IMR-90 (cell line): ENCODE measurements at regions not wholly inside any gene's neighbourhood (a gene's known extent, or its start where the extent isn't known, plus 50 kb on each side); places are given as distances from the start of the nearest gene placed in this dataset.

Experiments used
- ATAC-seq: fragments of 200-7000 bp; cut with Tn5 transposase; 2 replicates; pipeline ENCODE4 v1.9.1; 2020; ENCODE audit warnings: low read depth, mild to moderate bottlenecking, moderate library complexity
- BruUV-seq: library from RNA; stranded (reverse); fragments of 400-500 nt; replicated peaks from 2 replicates; lab custom pipeline; 2021; lab: Mats Ljungman, UMichigan
- CTCF ChIA-PET: fragments of 300-600 bp; formaldehyde crosslinking; extraction: SDS; loops from one replicate; lab custom pipeline; 2021; ENCODE audit warnings: antibody characterized with exemption; lab: Yijun Ruan, JAX
- POLR2A ChIA-PET: fragments of 300-600 bp; sonication (Branson Sonifier 250); formaldehyde crosslinking; loops from one replicate; lab custom pipeline; 2022; ENCODE audit warnings: antibody characterized with exemption; ENCODE audit not compliant: unreplicated experiment; lab: Charles Lee
- DNase-seq: peaks from one replicate; pipeline ENCODE4 v3.0.0; 2013
- H2AFZ ChIP-seq: replicated peaks from 2 replicates; pipeline ENCODE3; 2013; ENCODE audit warnings: low read length, mild to moderate bottlenecking; ENCODE audit not compliant: poor library complexity
- H2AK5ac ChIP-seq: 2 replicates; pipeline ENCODE4 v1.6.1; 2013; ENCODE audit warnings: low read depth, low read length, inconsistent platforms
- H2AK9ac ChIP-seq: replicated peaks from 2 replicates; pipeline ENCODE3; 2013; ENCODE audit warnings: mild to moderate bottlenecking, low read depth, low read length, moderate library complexity; ENCODE audit not compliant: poor library complexity
- H2BK120ac ChIP-seq: 2 replicates; pipeline ENCODE4 v1.6.1; 2013; ENCODE audit warnings: low read depth, low read length, inconsistent platforms
- H2BK15ac ChIP-seq: 3 replicates; pipeline ENCODE4 v1.6.1; 2013; ENCODE audit warnings: low read depth, low read length, inconsistent platforms
- H2BK20ac ChIP-seq: 2 replicates; pipeline ENCODE4 v1.6.1; 2013; ENCODE audit warnings: low read depth, mild to moderate bottlenecking, inconsistent platforms, low read length, moderate library complexity
- H2BK5ac ChIP-seq: 2 replicates; pipeline ENCODE4 v1.6.1; 2013; ENCODE audit warnings: mild to moderate bottlenecking, low read depth, low read length, inconsistent platforms; ENCODE audit not compliant: poor library complexity, severe bottlenecking
- H3K14ac ChIP-seq: replicated peaks from 2 replicates; pipeline ENCODE4 v1.6.1; 2013; ENCODE audit warnings: low read depth, low read length, inconsistent platforms
- H3K18ac ChIP-seq: 2 replicates; pipeline ENCODE4 v1.6.1; 2013; ENCODE audit warnings: low read depth, low read length, control low read depth
- H3K23ac ChIP-seq: 2 replicates; pipeline ENCODE4 v1.6.1; 2013; ENCODE audit warnings: low read depth, low read length, inconsistent platforms
- H3K27ac ChIP-seq: 2 replicates; pipeline ENCODE4 v1.5.1; 2013; ENCODE audit warnings: mild to moderate bottlenecking, control low read depth, low read length; ENCODE audit not compliant: insufficient read depth
- H3K27me3 ChIP-seq: 2 replicates; pipeline ENCODE4 v1.6.1; 2013; ENCODE audit warnings: low read length; ENCODE audit not compliant: control insufficient read depth, insufficient read depth
- H3K36me3 ChIP-seq: 2 replicates; pipeline ENCODE4 v1.6.1; 2013; ENCODE audit warnings: low read length, mixed read lengths; ENCODE audit not compliant: control insufficient read depth, insufficient read depth
- H3K4ac ChIP-seq: 2 replicates; pipeline ENCODE4 v1.6.1; 2013; ENCODE audit warnings: low read depth, low read length, inconsistent platforms
- H3K4me1 ChIP-seq: 2 replicates; pipeline ENCODE4 v1.6.1; 2013; ENCODE audit warnings: low read length, mixed read lengths; ENCODE audit not compliant: control insufficient read depth, insufficient read depth
- H3K4me2 ChIP-seq: 2 replicates; pipeline ENCODE4 v1.6.1; 2013; ENCODE audit warnings: low read depth, mild to moderate bottlenecking, control low read depth, low read length, moderate library complexity
- H3K4me3 ChIP-seq: 2 replicates; pipeline ENCODE4 v1.5.1; 2013; ENCODE audit warnings: low read depth, mild to moderate bottlenecking, control low read depth, low read length, moderate library complexity; ENCODE audit not compliant: insufficient read depth
- H3K56ac ChIP-seq: 2 replicates; pipeline ENCODE4 v1.6.1; 2013; ENCODE audit warnings: low read length, inconsistent platforms; ENCODE audit not compliant: insufficient read depth; ENCODE audit errors: extremely low read depth
- H3K79me1 ChIP-seq, 2 experiments: 2 replicates each; pipeline ENCODE4 v1.6.1; 2013; ENCODE audit warnings: low read length in 2 of 2, inconsistent platforms in 1 of 2, low read depth in 1 of 2
- H3K9ac ChIP-seq: 2 replicates; pipeline ENCODE4 v1.6.1; 2013; ENCODE audit warnings: low read depth, low read length, control low read depth
- H3K9me1 ChIP-seq: 2 replicates; pipeline ENCODE4 v1.6.1; 2013; ENCODE audit warnings: low read length, inconsistent platforms; ENCODE audit not compliant: insufficient read depth
- H3K9me3 ChIP-seq: 2 replicates; pipeline ENCODE4 v1.6.1; 2013; ENCODE audit warnings: low read length; ENCODE audit not compliant: control insufficient read depth, insufficient read depth
- H4K20me1 ChIP-seq: 2 replicates; pipeline ENCODE4 v1.6.1; 2013; ENCODE audit warnings: low read length, inconsistent platforms; ENCODE audit not compliant: insufficient read depth
- H4K5ac ChIP-seq: 2 replicates; pipeline ENCODE4 v1.6.1; 2013; ENCODE audit warnings: mild to moderate bottlenecking, low read depth, low read length, control low read depth
- H4K8ac ChIP-seq, 2 experiments: 2 replicates each; pipeline ENCODE4 v1.6.1; 2013; ENCODE audit warnings: low read depth in 2 of 2, low read length in 2 of 2, control low read depth in 1 of 2, inconsistent platforms in 1 of 2
- H4K91ac ChIP-seq: 2 replicates; pipeline ENCODE4 v1.6.1; 2013; ENCODE audit warnings: low read depth, low read length, inconsistent platforms; ENCODE audit not compliant: insufficient read depth
- CEBPB ChIP-seq: IDR thresholded peaks from 2 replicates; pipeline ENCODE4 v1.6.1; 2012; ENCODE audit warnings: low read depth, low read length, improper control_type of control experiment
- FOS ChIP-seq: fragments of 150-350 bp; IDR thresholded peaks from 2 replicates; pipeline ENCODE4 v1.6.1; 2016; ENCODE audit warnings: low read depth, low read length
- MAZ ChIP-seq: IDR thresholded peaks from 2 replicates; pipeline ENCODE4 v1.6.1; 2012; ENCODE audit warnings: low read depth, mild to moderate bottlenecking, low read length, improper control_type of control experiment, moderate library complexity, borderline replicate concordance
- MXI1 ChIP-seq: IDR thresholded peaks from 2 replicates; pipeline ENCODE4 v1.6.1; 2012; ENCODE audit warnings: low read depth, mild to moderate bottlenecking, low read length, moderate library complexity, borderline replicate concordance
- NFE2L2 ChIP-seq: fragments of 150-350 bp; IDR thresholded peaks from 2 replicates; pipeline ENCODE4 v1.6.1; 2016; ENCODE audit warnings: low read depth, mild to moderate bottlenecking, low read length
- RCOR1 ChIP-seq: IDR thresholded peaks from 2 replicates; pipeline ENCODE4 v1.6.1; 2012; ENCODE audit warnings: mild to moderate bottlenecking, low read length, improper control_type of control experiment; ENCODE audit not compliant: insufficient replicate concordance
- RFX5 ChIP-seq: IDR thresholded peaks from 2 replicates; pipeline ENCODE4 v1.8.0; 2012; ENCODE audit warnings: low read depth, mild to moderate bottlenecking, low read length, moderate library complexity
- SMC3 ChIP-seq: fragments of 150-350 bp; IDR thresholded peaks from 2 replicates; pipeline ENCODE4 v1.6.1; 2016; ENCODE audit warnings: low read depth, mild to moderate bottlenecking, antibody characterized with exemption, low read length, moderate library complexity
- USF2 ChIP-seq: fragments of 150-350 bp; IDR thresholded peaks from 2 replicates; pipeline ENCODE4 v1.6.1; 2017; ENCODE audit warnings: mild to moderate bottlenecking, antibody characterized with exemption, low read length, low read depth
- WGBS, 2 experiments: methylation state at CpG; one replicate each; pipeline versions ENCODE4 v1.1.5 to v1.1.7; 2013; ENCODE audit warnings: missing lambda C conversion rate in 2 of 2; ENCODE audit not compliant: insufficient read length in 1 of 2; ENCODE audit errors: extremely low coverage in 2 of 2; 5-methylcytosine and 5-hydroxymethylcytosine counted together
- dilution Hi-C: fragments of 300-500 bp; cut with HindIII; formaldehyde crosslinking; loops from one replicate; pipeline ENCODE4 v1.14.3; 2018; ENCODE audit warnings: low sequenced_read_pairs; ENCODE audit not compliant: unreplicated experiment
- in situ Hi-C: fragments of 300-500 bp; cut with MboI; formaldehyde crosslinking; loops from 3 replicates; pipeline ENCODE4 v1.14.3; 2019; ENCODE audit warnings: low sequenced_read_pairs, inconsistent platforms, mixed read lengths
- intact Hi-C: fragments of 100-400 bp; cut with micrococcal nuclease; formaldehyde crosslinking; loops from 2 replicates; pipeline ENCODE4 v1.10.0; 2022
- TF ChIP-seq, protein P1 (sequence below): conservative IDR thresholded peaks from 2 replicates; pipeline ENCODE4 v1.5.1; 2012; ENCODE audit warnings: mild to moderate bottlenecking, low read depth, low read length, improper control_type of control experiment
- TF ChIP-seq, protein P2 (sequence below): fragments of 150-350 bp; IDR thresholded peaks from 2 replicates; pipeline ENCODE4 v1.6.1; 2016; ENCODE audit warnings: low read depth, mild to moderate bottlenecking, low read length, moderate library complexity, borderline replicate concordance

DNA sequence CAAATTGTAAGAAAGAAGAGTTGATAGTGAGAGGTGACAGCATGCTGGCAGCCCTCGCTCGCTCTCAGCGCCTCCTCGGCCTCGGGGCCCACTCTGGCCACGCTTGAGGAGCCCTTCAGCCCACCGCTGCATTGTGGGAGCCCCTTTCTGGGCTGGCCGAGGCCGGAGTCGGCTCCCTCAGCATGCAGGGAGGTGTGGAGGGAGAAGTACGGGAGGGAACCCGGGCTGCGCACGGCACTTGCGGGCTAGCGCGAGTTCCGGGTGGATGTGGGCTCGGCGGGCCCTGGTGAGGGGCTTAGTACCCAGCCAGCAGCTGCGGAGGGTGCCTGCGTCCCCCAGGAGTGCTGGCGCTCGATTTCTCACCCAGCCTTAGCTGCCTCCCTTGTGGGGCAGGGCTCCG is 539.7 kb upstream of the CCDC179 start:
- no peaks in the 10 kb centered on the region; the same call in 1 of the 2 replicates for H3K9me3 ChIP-seq
- no peak overlapping the region for H3K23ac ChIP-seq
- H3K79me1 ChIP-seq: no peaks in the 10 kb centered on the region
- H2AK5ac ChIP-seq: no peak overlapping the region
- BruUV-seq: no TSS peak
- H4K20me1 ChIP-seq: no peaks in the 10 kb centered on the region
- H2BK120ac ChIP-seq: no peak overlapping the region
- H2BK5ac ChIP-seq: no peak overlapping the region
- no peak overlapping the region for H4K5ac ChIP-seq
- H3K56ac ChIP-seq: no peak overlapping the region
- H2AFZ ChIP-seq: no peak overlapping the region
- dilution Hi-C loops: no loop called here
- no peak overlapping the region for H2BK20ac ChIP-seq
- TF ChIP-seq MXI1 (no peak), RCOR1 (no peak), RFX5 (no peak), NFE2L2 (no peak), MAZ (no peak), SMC3 (no peak), USF2 (no peak), FOS (no peak), CEBPB (no peak)
- TF ChIP-seq, protein P1, sequence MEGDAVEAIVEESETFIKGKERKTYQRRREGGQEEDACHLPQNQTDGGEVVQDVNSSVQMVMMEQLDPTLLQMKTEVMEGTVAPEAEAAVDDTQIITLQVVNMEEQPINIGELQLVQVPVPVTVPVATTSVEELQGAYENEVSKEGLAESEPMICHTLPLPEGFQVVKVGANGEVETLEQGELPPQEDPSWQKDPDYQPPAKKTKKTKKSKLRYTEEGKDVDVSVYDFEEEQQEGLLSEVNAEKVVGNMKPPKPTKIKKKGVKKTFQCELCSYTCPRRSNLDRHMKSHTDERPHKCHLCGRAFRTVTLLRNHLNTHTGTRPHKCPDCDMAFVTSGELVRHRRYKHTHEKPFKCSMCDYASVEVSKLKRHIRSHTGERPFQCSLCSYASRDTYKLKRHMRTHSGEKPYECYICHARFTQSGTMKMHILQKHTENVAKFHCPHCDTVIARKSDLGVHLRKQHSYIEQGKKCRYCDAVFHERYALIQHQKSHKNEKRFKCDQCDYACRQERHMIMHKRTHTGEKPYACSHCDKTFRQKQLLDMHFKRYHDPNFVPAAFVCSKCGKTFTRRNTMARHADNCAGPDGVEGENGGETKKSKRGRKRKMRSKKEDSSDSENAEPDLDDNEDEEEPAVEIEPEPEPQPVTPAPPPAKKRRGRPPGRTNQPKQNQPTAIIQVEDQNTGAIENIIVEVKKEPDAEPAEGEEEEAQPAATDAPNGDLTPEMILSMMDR: no peak
- TF ChIP-seq, protein P2, sequence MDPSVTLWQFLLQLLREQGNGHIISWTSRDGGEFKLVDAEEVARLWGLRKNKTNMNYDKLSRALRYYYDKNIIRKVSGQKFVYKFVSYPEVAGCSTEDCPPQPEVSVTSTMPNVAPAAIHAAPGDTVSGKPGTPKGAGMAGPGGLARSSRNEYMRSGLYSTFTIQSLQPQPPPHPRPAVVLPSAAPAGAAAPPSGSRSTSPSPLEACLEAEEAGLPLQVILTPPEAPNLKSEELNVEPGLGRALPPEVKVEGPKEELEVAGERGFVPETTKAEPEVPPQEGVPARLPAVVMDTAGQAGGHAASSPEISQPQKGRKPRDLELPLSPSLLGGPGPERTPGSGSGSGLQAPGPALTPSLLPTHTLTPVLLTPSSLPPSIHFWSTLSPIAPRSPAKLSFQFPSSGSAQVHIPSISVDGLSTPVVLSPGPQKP: no peak
- intact Hi-C loops: no loop called here
- no peaks in the 10 kb centered on the region for H3K27me3 ChIP-seq
- POLR2A ChIA-PET: no interaction called here
- in situ Hi-C loops: no loop called here
- no peak overlapping the region for H3K4ac ChIP-seq
- no peak for DNase-seq
- H3K4me1 ChIP-seq: no peaks in the 10 kb centered on the region
- no peak overlapping the region for H4K8ac ChIP-seq
- no peak overlapping the region for H3K14ac ChIP-seq
- no peak overlapping the region for H2AK9ac ChIP-seq
- no peak overlapping the region for H3K4me3 ChIP-seq
- no peak overlapping the region for H3K9ac ChIP-seq
- H3K36me3 ChIP-seq: no peaks in the 10 kb centered on the region
- WGBS, 2 experiments: no CpG with 5 or more reads among the region's 25 CpGs
- no peak overlapping the region for H2BK15ac ChIP-seq
- H3K27ac ChIP-seq: no peak overlapping the region
- ATAC-seq: no peak
- no peaks in the 10 kb centered on the region for H3K9me1 ChIP-seq
- CTCF ChIA-PET: no interaction called here
- no peak overlapping the region for H4K91ac ChIP-seq
- H3K4me2 ChIP-seq: no peak overlapping the region
- no peak overlapping the region for H3K18ac ChIP-seq
